ENCODE measurements at regions not wholly inside any gene's neighbourhood (a gene's known extent, or its start where the extent isn't known, plus 50 kb on each side); places are given as distances from the start of the nearest gene placed in this dataset.

GRCh38 chr5:125070961-125071360, 324.5 kb upstream of the ZNF608 start:
- no peak overlapping the region for H3K9ac ChIP-seq (ENCODE audit: insufficient read depth, low read depth, low read length)
- H2AFZ ChIP-seq (ENCODE audit: low read length), result no peak overlapping the region
- TF ChIP-seq, protein P1, sequence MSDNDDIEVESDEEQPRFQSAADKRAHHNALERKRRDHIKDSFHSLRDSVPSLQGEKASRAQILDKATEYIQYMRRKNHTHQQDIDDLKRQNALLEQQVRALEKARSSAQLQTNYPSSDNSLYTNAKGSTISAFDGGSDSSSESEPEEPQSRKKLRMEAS (IDR thresholded peaks at IDR 0.05), result no peak
- TF ChIP-seq RORA (CRISPR knock-in tag; IDR thresholded peaks at IDR 0.05) (no peak), SP1 (IDR thresholded peaks at IDR 0.05) (no peak), SP1 (CRISPR knock-in tag; IDR thresholded peaks at IDR 0.05) (no peak), TCF12 (IDR thresholded peaks at IDR 0.05) (no peak), TCF12 (CRISPR knock-in tag; IDR thresholded peaks at IDR 0.05) (no peak), ZNF556 (CRISPR knock-in tag; IDR thresholded peaks at IDR 0.05; ENCODE audit: borderline replicate concordance) (no peak), ZNF383 (CRISPR knock-in tag; IDR thresholded peaks at IDR 0.05; ENCODE audit: borderline replicate concordance) (no peak), TBP (CRISPR knock-in tag; IDR thresholded peaks at IDR 0.05) (no peak), E2F5 (CRISPR knock-in tag; conservative IDR thresholded peaks at IDR 0.05) (no peak), YEATS2 (CRISPR knock-in tag; IDR thresholded peaks at IDR 0.05; ENCODE audit: borderline replicate concordance) (no peak), ZNF660 (CRISPR knock-in tag; IDR thresholded peaks at IDR 0.05; ENCODE audit: borderline replicate concordance, low read depth) (no peak)
- H3K79me2 ChIP-seq (ENCODE audit: insufficient read depth, low read length), result no peaks in the 10 kb centered on the region
- H3K27ac ChIP-seq (ENCODE audit: extremely low read length, insufficient read depth, low read length), result no peak overlapping the region
- H3K9me3 ChIP-seq (ENCODE audit: low read length), result peaks cover 18% of the 10 kb centered on the region; the same call in 1 of the 2 replicates
- H3K36me3 ChIP-seq (replicated peaks in 1 of 2; ENCODE audit: control insufficient read depth in 1 of 2, insufficient read depth in 2 of 2, low read length in 2 of 2), result no peaks in the 10 kb centered on the region
- in situ Hi-C loops (cut with HindIII; ENCODE audit: extremely low pct_ligation_motif_present, low pct_unique_long_range_greater_than_20kb) (no loop called here), intact Hi-C loops (cut with micrococcal nuclease; ENCODE audit: unreplicated experiment) (no loop called here)
- H4K20me1 ChIP-seq (ENCODE audit: insufficient read depth, low read length), result no peaks in the 10 kb centered on the region
- 3% methylated on average over 3 of the region's 3 CpGs for WGBS (ENCODE audit: low lambda C conversion rate)
- H3K4me1 ChIP-seq (ENCODE audit: insufficient read depth, low read length), result no peaks in the 10 kb centered on the region
- no peak overlapping the region for H3K4me3 ChIP-seq (replicated peaks in 1 of 3; ENCODE audit: insufficient read depth in 1 of 3, low read depth in 2 of 3, low read length in 3 of 3)
- ATAC-seq, result no peak
- no TSS peak for BruUV-seq (replicated peaks)
- DNase-seq (ENCODE audit: low spot score), result no peak
- no peaks in the 10 kb centered on the region; a peak in 1 of 5 replicates for H3K27me3 ChIP-seq (ENCODE audit: control insufficient read depth in 1 of 2, insufficient read depth in 2 of 2, low read length in 2 of 2)
- ChIA-PET POLR2A (no interaction called here), CTCF (ENCODE audit: low intra/inter-chr PET ratio, low total read pairs) (no interaction called here)
- no peak overlapping the region for H3K4me2 ChIP-seq (ENCODE audit: low read depth, low read length)
- FAIRE-seq, result no peak

Measured in HepG2 (cell line).